ENCODE measurements at regions not wholly inside any gene's neighbourhood (a gene's known extent, or its start where the extent isn't known, plus 50 kb on each side); places are given as distances from the start of the nearest gene placed in this dataset.
A peak's percentile ranks its signal among the peaks of the same experiment; 100 is the strongest.

GRCh38 chr22:26998129-26998528 is 340.7 kb downstream of the MIAT start:
- no peaks in the 10 kb centered on the region for H3K4me1 ChIP-seq (ENCODE audit: control insufficient read depth in 3 of 3, insufficient read depth in 2 of 3, low read depth in 1 of 3, low read length in 2 of 3)
- DNase-seq (no peak), FAIRE-seq (no peak)
- no peaks in the 10 kb centered on the region for H3K36me3 ChIP-seq (ENCODE audit: control insufficient read depth in 3 of 3, insufficient read depth in 2 of 3, low read depth in 1 of 3, low read length in 3 of 3)
- no peaks in the 10 kb centered on the region for H3K9me3 ChIP-seq (ENCODE audit: control insufficient read depth in 2 of 2, insufficient read depth in 1 of 2, low read depth in 1 of 2, low read length in 1 of 2)
- H3K4me3 ChIP-seq (ENCODE audit: low read depth in 1 of 3, low read length in 3 of 3), result no peak overlapping the region
- 43 to 61% (median 45%) methylated on average over 3 of the region's 3 CpGs for WGBS, 3 donors
- H3K27ac ChIP-seq (ENCODE audit: low read depth in 1 of 3, low read length in 2 of 3), result no peak overlapping the region
- no peaks in the 10 kb centered on the region for H3K27me3 ChIP-seq (ENCODE audit: control insufficient read depth in 3 of 3, insufficient read depth in 3 of 3, low read length in 3 of 3)

- Histone ChIP-seq H3K4me1 (ENCODE audit: control insufficient read depth in 3 of 3, insufficient read depth in 2 of 3, low read depth in 1 of 3, low read length in 2 of 3) (no peaks in the 10 kb centered on the region), H3K9me3 (ENCODE audit: control insufficient read depth in 2 of 2, insufficient read depth in 1 of 2, low read depth in 1 of 2, low read length in 1 of 2) (no peaks in the 10 kb centered on the region), H3K4me3 (ENCODE audit: low read depth in 1 of 3, low read length in 3 of 3) (no peak overlapping the region), H3K36me3 (ENCODE audit: control insufficient read depth in 3 of 3, insufficient read depth in 2 of 3, low read depth in 1 of 3, low read length in 3 of 3) (no peaks in the 10 kb centered on the region), H3K27ac (ENCODE audit: low read depth in 1 of 3, low read length in 2 of 3) (no peak overlapping the region), H3K27me3 (ENCODE audit: control insufficient read depth in 3 of 3, insufficient read depth in 3 of 3, low read length in 3 of 3) (no peaks in the 10 kb centered on the region)
- DNase-seq (no peak), FAIRE-seq (no peak)
- 42 to 47% (median 42%) methylated on average over 6 of the region's 6 CpGs for WGBS, 3 donors
These were observed 341.3 kb downstream of the MIAT start for GRCh38 chr22:26998716-26999115.

GRCh38 chr22:27003297-27003696 is 345.9 kb downstream of the MIAT start:
- Histone ChIP-seq H3K27me3 (ENCODE audit: control insufficient read depth in 3 of 3, insufficient read depth in 3 of 3, low read length in 3 of 3) (no peaks in the 10 kb centered on the region), H3K9me3 (ENCODE audit: control insufficient read depth in 2 of 2, insufficient read depth in 1 of 2, low read depth in 1 of 2, low read length in 1 of 2) (no peaks in the 10 kb centered on the region), H3K4me3 (ENCODE audit: low read depth in 1 of 3, low read length in 3 of 3) (no peak overlapping the region), H3K36me3 (ENCODE audit: control insufficient read depth in 3 of 3, insufficient read depth in 2 of 3, low read depth in 1 of 3, low read length in 3 of 3) (no peaks in the 10 kb centered on the region), H3K4me1 (ENCODE audit: control insufficient read depth in 3 of 3, insufficient read depth in 2 of 3, low read depth in 1 of 3, low read length in 2 of 3) (no peaks in the 10 kb centered on the region), H3K27ac (ENCODE audit: low read depth in 1 of 3, low read length in 2 of 3) (no peak overlapping the region)
- DNase-seq, result no peak
- WGBS, 3 donors, result 79 to 85% (median 83%) methylated on average over 11 of the region's 11 CpGs
- no peak for FAIRE-seq

GRCh38 chr22:27004434-27004833 is 347.0 kb downstream of the MIAT start:
- no peaks in the 10 kb centered on the region for H3K4me1 ChIP-seq (ENCODE audit: control insufficient read depth in 3 of 3, insufficient read depth in 2 of 3, low read depth in 1 of 3, low read length in 2 of 3)
- no peaks in the 10 kb centered on the region for H3K27me3 ChIP-seq (ENCODE audit: control insufficient read depth in 3 of 3, insufficient read depth in 3 of 3, low read length in 3 of 3)
- DNase-seq, result peak in 1 of 2 donors; percentile 6
- no peak for FAIRE-seq
- no peak overlapping the region for H3K27ac ChIP-seq (ENCODE audit: low read depth in 1 of 3, low read length in 2 of 3)
- H3K4me3 ChIP-seq (ENCODE audit: low read depth in 1 of 3, low read length in 3 of 3), result no peak overlapping the region
- WGBS, 3 donors, result 44 to 55% (median 50%) methylated on average over 1 of the region's 1 CpG
- no peaks in the 10 kb centered on the region for H3K9me3 ChIP-seq (ENCODE audit: control insufficient read depth in 2 of 2, insufficient read depth in 1 of 2, low read depth in 1 of 2, low read length in 1 of 2)
- H3K36me3 ChIP-seq (ENCODE audit: control insufficient read depth in 3 of 3, insufficient read depth in 2 of 3, low read depth in 1 of 3, low read length in 3 of 3), result no peaks in the 10 kb centered on the region

GRCh38 chr22:27008454-27008853 is 351.1 kb downstream of the MIAT start:
- WGBS, 3 donors, result 78 to 79% (median 79%) methylated on average over 1 of the region's 1 CpG
- Histone ChIP-seq H3K27me3 (ENCODE audit: control insufficient read depth in 3 of 3, insufficient read depth in 3 of 3, low read length in 3 of 3) (no peaks in the 10 kb centered on the region), H3K4me3 (ENCODE audit: low read depth in 1 of 3, low read length in 3 of 3) (no peak overlapping the region), H3K9me3 (ENCODE audit: control insufficient read depth in 2 of 2, insufficient read depth in 1 of 2, low read depth in 1 of 2, low read length in 1 of 2) (no peaks in the 10 kb centered on the region), H3K4me1 (ENCODE audit: control insufficient read depth in 3 of 3, insufficient read depth in 2 of 3, low read depth in 1 of 3, low read length in 2 of 3) (no peaks in the 10 kb centered on the region), H3K27ac (ENCODE audit: low read depth in 1 of 3, low read length in 2 of 3) (no peak overlapping the region), H3K36me3 (ENCODE audit: control insufficient read depth in 3 of 3, insufficient read depth in 2 of 3, low read depth in 1 of 3, low read length in 3 of 3) (no peaks in the 10 kb centered on the region)
- FAIRE-seq, result no peak
- DNase-seq, result no peak

- no peak overlapping the region for H3K4me3 ChIP-seq (ENCODE audit: low read depth in 1 of 3, low read length in 3 of 3)
- no peak for FAIRE-seq
- H3K4me1 ChIP-seq (ENCODE audit: control insufficient read depth in 3 of 3, insufficient read depth in 2 of 3, low read depth in 1 of 3, low read length in 2 of 3), result no peaks in the 10 kb centered on the region
- H3K27ac ChIP-seq (ENCODE audit: low read depth in 1 of 3, low read length in 2 of 3), result no peak overlapping the region
- peaks cover 0 to 7% of the 10 kb centered on the region in 2 donors for H3K9me3 ChIP-seq (ENCODE audit: control insufficient read depth in 2 of 2, insufficient read depth in 1 of 2, low read depth in 1 of 2, low read length in 1 of 2)
- H3K27me3 ChIP-seq (ENCODE audit: control insufficient read depth in 3 of 3, insufficient read depth in 3 of 3, low read length in 3 of 3), result no peaks in the 10 kb centered on the region
- 75 to 84% (median 78%) methylated on average over 3 of the region's 3 CpGs for WGBS, 3 donors
- no peak for DNase-seq
- H3K36me3 ChIP-seq (ENCODE audit: control insufficient read depth in 3 of 3, insufficient read depth in 2 of 3, low read depth in 1 of 3, low read length in 3 of 3), result no peaks in the 10 kb centered on the region
These were observed 353.7 kb downstream of the MIAT start for GRCh38 chr22:27011133-27011532.

- no peak for FAIRE-seq
- Histone ChIP-seq H3K36me3 (ENCODE audit: control insufficient read depth in 3 of 3, insufficient read depth in 2 of 3, low read depth in 1 of 3, low read length in 3 of 3) (no peaks in the 10 kb centered on the region), H3K4me3 (ENCODE audit: low read depth in 1 of 3, low read length in 3 of 3) (no peak overlapping the region), H3K27me3 (ENCODE audit: control insufficient read depth in 3 of 3, insufficient read depth in 3 of 3, low read length in 3 of 3) (no peaks in the 10 kb centered on the region), H3K4me1 (ENCODE audit: control insufficient read depth in 3 of 3, insufficient read depth in 2 of 3, low read depth in 1 of 3, low read length in 2 of 3) (no peaks in the 10 kb centered on the region), H3K27ac (ENCODE audit: low read depth in 1 of 3, low read length in 2 of 3) (no peak overlapping the region), H3K9me3 (ENCODE audit: control insufficient read depth in 2 of 2, insufficient read depth in 1 of 2, low read depth in 1 of 2, low read length in 1 of 2) (peaks cover 0 to 7% of the 10 kb centered on the region in 2 donors)
- WGBS, 3 donors, result 67 to 78% (median 70%) methylated on average over 3 of the region's 3 CpGs
- DNase-seq, result no peak
These were observed 354.3 kb downstream of the MIAT start for GRCh38 chr22:27011717-27012116.

- no peaks in the 10 kb centered on the region for H3K4me1 ChIP-seq (ENCODE audit: control insufficient read depth in 3 of 3, insufficient read depth in 2 of 3, low read depth in 1 of 3, low read length in 2 of 3)
- 32 to 62% (median 41%) methylated on average over 4 of the region's 4 CpGs for WGBS, 3 donors
- no peaks in the 10 kb centered on the region for H3K36me3 ChIP-seq (ENCODE audit: control insufficient read depth in 3 of 3, insufficient read depth in 2 of 3, low read depth in 1 of 3, low read length in 3 of 3)
- FAIRE-seq (no peak), DNase-seq (no peak)
- peaks cover 0 to 23% (median 4%) of the 10 kb centered on the region in 3 donors for H3K27me3 ChIP-seq (ENCODE audit: control insufficient read depth in 3 of 3, insufficient read depth in 3 of 3, low read length in 3 of 3)
- no peak overlapping the region for H3K4me3 ChIP-seq (ENCODE audit: low read depth in 1 of 3, low read length in 3 of 3)
- no peak overlapping the region for H3K27ac ChIP-seq (ENCODE audit: low read depth in 1 of 3, low read length in 2 of 3)
- no peaks in the 10 kb centered on the region for H3K9me3 ChIP-seq (ENCODE audit: control insufficient read depth in 2 of 2, insufficient read depth in 1 of 2, low read depth in 1 of 2, low read length in 1 of 2)
These were observed 362.4 kb downstream of the MIAT start for GRCh38 chr22:27019827-27020226.

- no peak overlapping the region for H3K4me3 ChIP-seq (ENCODE audit: low read depth in 1 of 3, low read length in 3 of 3)
- WGBS, 3 donors, result 79 to 81% (median 81%) methylated on average over 8 of the region's 8 CpGs
- no peaks in the 10 kb centered on the region for H3K36me3 ChIP-seq (ENCODE audit: control insufficient read depth in 3 of 3, insufficient read depth in 2 of 3, low read depth in 1 of 3, low read length in 3 of 3)
- peaks cover 0 to 26% (median 4%) of the 10 kb centered on the region in 3 donors for H3K27me3 ChIP-seq (ENCODE audit: control insufficient read depth in 3 of 3, insufficient read depth in 3 of 3, low read length in 3 of 3)
- DNase-seq (no peak), FAIRE-seq (no peak)
- no peaks in the 10 kb centered on the region for H3K9me3 ChIP-seq (ENCODE audit: control insufficient read depth in 2 of 2, insufficient read depth in 1 of 2, low read depth in 1 of 2, low read length in 1 of 2)
- H3K27ac ChIP-seq (ENCODE audit: low read depth in 1 of 3, low read length in 2 of 3), result no peak overlapping the region
- no peaks in the 10 kb centered on the region for H3K4me1 ChIP-seq (ENCODE audit: control insufficient read depth in 3 of 3, insufficient read depth in 2 of 3, low read depth in 1 of 3, low read length in 2 of 3)
These were observed 365.0 kb downstream of the MIAT start for GRCh38 chr22:27022274-27022895.
